ENCODE measurements at regions not wholly inside any gene's neighbourhood (a gene's known extent, or its start where the extent isn't known, plus 50 kb on each side); places are given as distances from the start of the nearest gene placed in this dataset.

DNA sequence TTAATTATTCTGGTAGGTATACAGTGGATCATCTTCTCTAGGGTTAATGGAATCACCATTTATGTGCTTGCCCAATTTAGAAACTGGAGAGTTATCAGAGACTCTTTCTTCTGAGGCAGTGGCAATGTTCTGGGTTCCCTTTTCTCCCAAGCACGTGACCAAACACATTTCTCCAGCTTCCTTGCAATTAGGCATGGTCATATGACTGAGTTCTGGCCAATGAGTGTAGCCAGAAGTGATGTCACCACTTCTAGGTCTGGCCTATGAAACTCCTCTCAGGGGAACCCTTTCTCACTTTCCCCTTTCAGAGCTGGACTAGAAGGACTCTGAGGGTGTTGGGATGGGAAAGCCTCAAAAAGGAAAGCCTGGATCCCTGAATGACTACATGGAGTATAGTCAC, 172.0 kb downstream of the NSG2 start:
- no peak for TF ChIP-seq EZH2 (IDR thresholded peaks at IDR 0.05; ENCODE audit: borderline replicate concordance, low read depth, low read length, severe bottlenecking)
- TF ChIP-seq POLR2AphosphoS5 (IDR thresholded peaks at IDR 0.05; ENCODE audit: insufficient read depth, low read depth, low read length), result no peak
- no peak for TF ChIP-seq GATA2 (IDR thresholded peaks at IDR 0.05; ENCODE audit: insufficient read depth, insufficient read length, low read depth, low read length)
- intact Hi-C loops (cut with micrococcal nuclease) (no loop called here), dilution Hi-C loops (cut with MboI; ENCODE audit: extremely low pct_ligation_motif_present, low sequenced_read_pairs) (no loop called here)
- BruUV-seq (replicated peaks), result no TSS peak
- FAIRE-seq (no peak), DNase-seq (ENCODE audit: low read depth, low spot score) (no peak)
- Histone ChIP-seq H3K27me3 (ENCODE audit: control insufficient read depth in 2 of 2, insufficient read depth in 2 of 2, low read length in 2 of 2) (no peaks in the 10 kb centered on the region), H3K4me2 (ENCODE audit: insufficient read depth, low read length) (no peak overlapping the region), H3K4me3 (replicated peaks in 1 of 3; ENCODE audit: insufficient read depth in 1 of 3, low read depth in 1 of 3, low read length in 3 of 3) (no peak overlapping the region), H3K9me1 (replicated peaks; ENCODE audit: control insufficient read depth, extremely low read depth, insufficient read depth, low read length) (no peaks in the 10 kb centered on the region), H3K36me3 (ENCODE audit: control insufficient read depth in 2 of 2, extremely low read depth in 1 of 2, insufficient read depth in 2 of 2, low read length in 2 of 2) (no peaks in the 10 kb centered on the region), H3K4me1 (ENCODE audit: control insufficient read depth, extremely low read depth, insufficient read depth, low read length) (no peaks in the 10 kb centered on the region), H3K9me3 (replicated peaks; ENCODE audit: control insufficient read depth, insufficient read depth, low read length) (peaks cover 4% of the 10 kb centered on the region), H3K9ac (replicated peaks; ENCODE audit: extremely low read depth, insufficient read depth, low read length) (no peak overlapping the region), H2AFZ (ENCODE audit: low read depth, low read length) (no peak overlapping the region), H3K79me2 (ENCODE audit: control insufficient read depth, insufficient read depth, low read length) (no peaks in the 10 kb centered on the region), H4K20me1 (replicated peaks; ENCODE audit: control insufficient read depth, extremely low read depth, insufficient read depth, low read length) (no peaks in the 10 kb centered on the region), H3K27ac (ENCODE audit: insufficient read depth, low read depth, low read length) (no peak overlapping the region)
- ChIA-PET CTCF (no interaction called here), POLR2A (no interaction called here)

DNA sequence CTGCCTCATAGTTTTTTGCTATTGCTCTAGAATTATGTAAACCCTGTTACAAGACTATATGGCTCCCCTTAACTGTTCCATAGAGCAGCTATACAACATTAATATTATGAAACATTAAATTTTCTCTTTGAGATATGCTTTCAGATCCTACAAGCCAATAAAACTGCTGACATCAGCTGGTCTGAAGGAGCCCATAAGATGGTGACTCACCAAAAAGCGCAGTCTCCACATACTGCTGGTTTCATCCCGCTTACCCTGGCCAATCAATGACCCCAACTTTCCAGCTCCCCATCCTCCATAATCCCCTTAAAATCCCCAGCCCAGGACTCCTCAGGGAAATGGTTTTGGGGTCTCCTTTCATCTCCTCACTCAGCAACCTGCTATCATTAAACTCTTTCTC, 172.7 kb downstream of the NSG2 start:
- dilution Hi-C loops (cut with MboI; ENCODE audit: extremely low pct_ligation_motif_present, low sequenced_read_pairs) (no loop called here), intact Hi-C loops (cut with micrococcal nuclease) (no loop called here)
- POLR2A ChIA-PET, result no interaction called here
- no peaks in the 10 kb centered on the region for H3K27me3 ChIP-seq (ENCODE audit: control insufficient read depth in 2 of 2, insufficient read depth in 2 of 2, low read length in 2 of 2)
- CTCF ChIA-PET, result no interaction called here
- H3K9me3 ChIP-seq (replicated peaks; ENCODE audit: control insufficient read depth, insufficient read depth, low read length), result peaks cover 4% of the 10 kb centered on the region
- no peak overlapping the region for H3K4me2 ChIP-seq (ENCODE audit: insufficient read depth, low read length)
- no peak for FAIRE-seq
- TF ChIP-seq EZH2 (IDR thresholded peaks at IDR 0.05; ENCODE audit: borderline replicate concordance, low read depth, low read length, severe bottlenecking), result no peak
- TF ChIP-seq GATA2 (IDR thresholded peaks at IDR 0.05; ENCODE audit: insufficient read depth, insufficient read length, low read depth, low read length), result no peak
- no peak for TF ChIP-seq FOS (IDR thresholded peaks at IDR 0.05; ENCODE audit: borderline replicate concordance, insufficient read depth, low read length)
- TF ChIP-seq, protein P1, sequence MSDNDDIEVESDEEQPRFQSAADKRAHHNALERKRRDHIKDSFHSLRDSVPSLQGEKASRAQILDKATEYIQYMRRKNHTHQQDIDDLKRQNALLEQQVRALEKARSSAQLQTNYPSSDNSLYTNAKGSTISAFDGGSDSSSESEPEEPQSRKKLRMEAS (IDR thresholded peaks at IDR 0.05; ENCODE audit: insufficient read depth, insufficient read length), result no peak
- no peak for TF ChIP-seq POLR2AphosphoS5 (IDR thresholded peaks at IDR 0.05; ENCODE audit: insufficient read depth, low read depth, low read length)
- TF ChIP-seq MYC (IDR thresholded peaks at IDR 0.05; ENCODE audit: low read depth, low read length), result no peak
- TF ChIP-seq POLR2A (IDR thresholded peaks at IDR 0.05; ENCODE audit: low read depth, low read length), result no peak
- TF ChIP-seq, protein P2, sequence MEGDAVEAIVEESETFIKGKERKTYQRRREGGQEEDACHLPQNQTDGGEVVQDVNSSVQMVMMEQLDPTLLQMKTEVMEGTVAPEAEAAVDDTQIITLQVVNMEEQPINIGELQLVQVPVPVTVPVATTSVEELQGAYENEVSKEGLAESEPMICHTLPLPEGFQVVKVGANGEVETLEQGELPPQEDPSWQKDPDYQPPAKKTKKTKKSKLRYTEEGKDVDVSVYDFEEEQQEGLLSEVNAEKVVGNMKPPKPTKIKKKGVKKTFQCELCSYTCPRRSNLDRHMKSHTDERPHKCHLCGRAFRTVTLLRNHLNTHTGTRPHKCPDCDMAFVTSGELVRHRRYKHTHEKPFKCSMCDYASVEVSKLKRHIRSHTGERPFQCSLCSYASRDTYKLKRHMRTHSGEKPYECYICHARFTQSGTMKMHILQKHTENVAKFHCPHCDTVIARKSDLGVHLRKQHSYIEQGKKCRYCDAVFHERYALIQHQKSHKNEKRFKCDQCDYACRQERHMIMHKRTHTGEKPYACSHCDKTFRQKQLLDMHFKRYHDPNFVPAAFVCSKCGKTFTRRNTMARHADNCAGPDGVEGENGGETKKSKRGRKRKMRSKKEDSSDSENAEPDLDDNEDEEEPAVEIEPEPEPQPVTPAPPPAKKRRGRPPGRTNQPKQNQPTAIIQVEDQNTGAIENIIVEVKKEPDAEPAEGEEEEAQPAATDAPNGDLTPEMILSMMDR (IDR thresholded peaks at IDR 0.05; ENCODE audit: extremely low read depth in 1 of 2, insufficient read depth in 1 of 2, low read depth in 1 of 2, low read length in 2 of 2), result no peak
- TF ChIP-seq JUN (IDR thresholded peaks at IDR 0.05; ENCODE audit: borderline replicate concordance, insufficient read depth, insufficient read length, low read depth), result no peak
- no peak overlapping the region for H3K4me3 ChIP-seq (replicated peaks in 1 of 3; ENCODE audit: insufficient read depth in 1 of 3, low read depth in 1 of 3, low read length in 3 of 3)
- H3K36me3 ChIP-seq (ENCODE audit: control insufficient read depth in 2 of 2, extremely low read depth in 1 of 2, insufficient read depth in 2 of 2, low read length in 2 of 2), result no peaks in the 10 kb centered on the region
- H3K4me1 ChIP-seq (ENCODE audit: control insufficient read depth, extremely low read depth, insufficient read depth, low read length), result no peaks in the 10 kb centered on the region
- no peak overlapping the region for H3K9ac ChIP-seq (replicated peaks; ENCODE audit: extremely low read depth, insufficient read depth, low read length)
- no peak overlapping the region for H2AFZ ChIP-seq (ENCODE audit: low read depth, low read length)
- H3K79me2 ChIP-seq (ENCODE audit: control insufficient read depth, insufficient read depth, low read length), result no peaks in the 10 kb centered on the region
- no peak for DNase-seq (ENCODE audit: low read depth, low spot score)
- no peaks in the 10 kb centered on the region for H4K20me1 ChIP-seq (replicated peaks; ENCODE audit: control insufficient read depth, extremely low read depth, insufficient read depth, low read length)
- H3K9me1 ChIP-seq (replicated peaks; ENCODE audit: control insufficient read depth, extremely low read depth, insufficient read depth, low read length), result no peaks in the 10 kb centered on the region
- no TSS peak for BruUV-seq (replicated peaks)
- H3K27ac ChIP-seq (ENCODE audit: insufficient read depth, low read depth, low read length), result no peak overlapping the region
